A549 (cell line): ENCODE measurements at regions not wholly inside any gene's neighbourhood (a gene's known extent, or its start where the extent isn't known, plus 50 kb on each side); places are given as distances from the start of the nearest gene placed in this dataset.

Experiments used
- BHLHE40 ChIP-seq: IDR thresholded peaks from 2 replicates; pipeline ENCODE4 v1.6.1; 2012; ENCODE audit warnings: low read depth, low read length, inconsistent platforms
- EHMT2 ChIP-seq: fragments of 200-600 bp; sonication (generic); IDR thresholded peaks from 2 replicates; pipeline ENCODE4 v1.6.1; 2016; ENCODE audit warnings: antibody characterized with exemption, low read depth, mild to moderate bottlenecking, moderate library complexity
- EP300 ChIP-seq, 2 experiments: fragments of >200 bp; sonication (Bioruptor Twin); formaldehyde crosslinking; IDR thresholded peaks; 2 replicates in 1 of 2; 3 replicates in 1 of 2; pipeline ENCODE4 v1.6.1; 2016 to 2017
- PHF8 ChIP-seq: fragments of 200-600 bp; sonication (generic); IDR thresholded peaks from 2 replicates; pipeline ENCODE4 v1.6.1; 2016; ENCODE audit warnings: low read depth, mild to moderate bottlenecking, antibody characterized with exemption, moderate library complexity, borderline replicate concordance
- POLR2A ChIP-seq: IDR thresholded peaks from 2 replicates; pipeline ENCODE4 v1.6.1; 2012; ENCODE audit warnings: mild to moderate bottlenecking, low read length
- RCOR1 ChIP-seq: fragments of 150-350 bp; IDR thresholded peaks from 2 replicates; pipeline ENCODE4 v1.6.1; 2014; ENCODE audit warnings: antibody characterized with exemption, low read length, low read depth
- REST ChIP-seq: fragments of 200-600 bp; sonication (generic); IDR thresholded peaks from 2 replicates; pipeline ENCODE4 v1.6.1; 2016; ENCODE audit warnings: antibody characterized with exemption, mild to moderate bottlenecking, moderate library complexity
- ZFP36 ChIP-seq: fragments of 450-650 bp; IDR thresholded peaks from 2 replicates; pipeline ENCODE4 v1.6.1; 2014; ENCODE audit warnings: borderline replicate concordance; ENCODE audit not compliant: partially characterized antibody
- ZNF302 ChIP-seq: fragments of 250-450 bp; sonication (Bioruptor Pico); IDR thresholded peaks from 2 replicates; pipeline ENCODE4 v1.9.0; 2021; ENCODE audit warnings: inconsistent platforms, mild to moderate bottlenecking, moderate library complexity
- TF ChIP-seq, protein P1 (sequence below): fragments of >200 bp; sonication (Bioruptor Twin); formaldehyde crosslinking; IDR thresholded peaks from 3 replicates; pipeline ENCODE4 v1.5.1; 2016
- TF ChIP-seq, protein P2 (sequence below): fragments of 450-650 bp; IDR thresholded peaks from 2 replicates; pipeline ENCODE4 v1.6.1; 2014; ENCODE audit warnings: antibody characterized with exemption
- TF ChIP-seq, protein P3 (sequence below): IDR thresholded peaks from 2 replicates; pipeline ENCODE4 v1.6.1; 2012

GRCh38 chr1:86296305-86297205, 99.6 kb downstream of the ODF2L start:
- TF ChIP-seq, protein P1, sequence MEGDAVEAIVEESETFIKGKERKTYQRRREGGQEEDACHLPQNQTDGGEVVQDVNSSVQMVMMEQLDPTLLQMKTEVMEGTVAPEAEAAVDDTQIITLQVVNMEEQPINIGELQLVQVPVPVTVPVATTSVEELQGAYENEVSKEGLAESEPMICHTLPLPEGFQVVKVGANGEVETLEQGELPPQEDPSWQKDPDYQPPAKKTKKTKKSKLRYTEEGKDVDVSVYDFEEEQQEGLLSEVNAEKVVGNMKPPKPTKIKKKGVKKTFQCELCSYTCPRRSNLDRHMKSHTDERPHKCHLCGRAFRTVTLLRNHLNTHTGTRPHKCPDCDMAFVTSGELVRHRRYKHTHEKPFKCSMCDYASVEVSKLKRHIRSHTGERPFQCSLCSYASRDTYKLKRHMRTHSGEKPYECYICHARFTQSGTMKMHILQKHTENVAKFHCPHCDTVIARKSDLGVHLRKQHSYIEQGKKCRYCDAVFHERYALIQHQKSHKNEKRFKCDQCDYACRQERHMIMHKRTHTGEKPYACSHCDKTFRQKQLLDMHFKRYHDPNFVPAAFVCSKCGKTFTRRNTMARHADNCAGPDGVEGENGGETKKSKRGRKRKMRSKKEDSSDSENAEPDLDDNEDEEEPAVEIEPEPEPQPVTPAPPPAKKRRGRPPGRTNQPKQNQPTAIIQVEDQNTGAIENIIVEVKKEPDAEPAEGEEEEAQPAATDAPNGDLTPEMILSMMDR, result no peak
- TF ChIP-seq, protein P2, sequence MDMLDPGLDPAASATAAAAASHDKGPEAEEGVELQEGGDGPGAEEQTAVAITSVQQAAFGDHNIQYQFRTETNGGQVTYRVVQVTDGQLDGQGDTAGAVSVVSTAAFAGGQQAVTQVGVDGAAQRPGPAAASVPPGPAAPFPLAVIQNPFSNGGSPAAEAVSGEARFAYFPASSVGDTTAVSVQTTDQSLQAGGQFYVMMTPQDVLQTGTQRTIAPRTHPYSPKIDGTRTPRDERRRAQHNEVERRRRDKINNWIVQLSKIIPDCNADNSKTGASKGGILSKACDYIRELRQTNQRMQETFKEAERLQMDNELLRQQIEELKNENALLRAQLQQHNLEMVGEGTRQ, result no peak
- no peak for TF ChIP-seq REST
- TF ChIP-seq BHLHE40, result no peak
- TF ChIP-seq, protein P3, sequence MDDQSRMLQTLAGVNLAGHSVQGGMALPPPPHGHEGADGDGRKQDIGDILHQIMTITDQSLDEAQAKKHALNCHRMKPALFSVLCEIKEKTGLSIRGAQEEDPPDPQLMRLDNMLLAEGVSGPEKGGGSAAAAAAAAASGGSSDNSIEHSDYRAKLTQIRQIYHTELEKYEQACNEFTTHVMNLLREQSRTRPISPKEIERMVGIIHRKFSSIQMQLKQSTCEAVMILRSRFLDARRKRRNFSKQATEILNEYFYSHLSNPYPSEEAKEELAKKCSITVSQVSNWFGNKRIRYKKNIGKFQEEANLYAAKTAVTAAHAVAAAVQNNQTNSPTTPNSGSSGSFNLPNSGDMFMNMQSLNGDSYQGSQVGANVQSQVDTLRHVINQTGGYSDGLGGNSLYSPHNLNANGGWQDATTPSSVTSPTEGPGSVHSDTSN, result no peak
- no peak for TF ChIP-seq ZNF302 (CRISPR knock-in tag)
- TF ChIP-seq PHF8, result no peak
- TF ChIP-seq POLR2A, result no peak
- TF ChIP-seq EHMT2, result no peak
- TF ChIP-seq RCOR1, result no peak
- TF ChIP-seq ZFP36, result no peak
- TF ChIP-seq EP300 (IDR thresholded peaks at IDR 0.05), result no peak
